ENCODE measurements at regions not wholly inside any gene's neighbourhood (a gene's known extent, or its start where the extent isn't known, plus 50 kb on each side); places are given as distances from the start of the nearest gene placed in this dataset.
A peak's percentile ranks its signal among the peaks of the same experiment; 100 is the strongest.

- intact Hi-C loops (cut with DNase I; ENCODE audit: low total_unique reads): no loop called here
Observed at GRCh38 chr7:17212188-17212587, 86.3 kb upstream of the AHR start.

GRCh38 chr7:17227766-17228490, 70.5 kb upstream of the AHR start:
- intact Hi-C loops (cut with DNase I; ENCODE audit: low total_unique reads): no loop called here
- no peak for DNase-seq
- Histone ChIP-seq H3K9me3 (no peaks in the 10 kb centered on the region), H3K4me1 (no peaks in the 10 kb centered on the region), H3K27me3 (no peaks in the 10 kb centered on the region), H3K27ac (no peak overlapping the region), H3K4me3 (no peak overlapping the region), H3K36me3 (ENCODE audit: low read depth, missing control alignments) (no peaks in the 10 kb centered on the region)
- 80 to 84% methylated on average over 2 of the region's 2 CpGs for whole genome bisulfite sequencing, 2 donors
- TF ChIP-seq CTCF (IDR thresholded peaks at IDR 0.05): no peak
- TF ChIP-seq POLR2A (IDR thresholded peaks at IDR 0.05): no peak

More at GRCh38 chr7:17212188-17212587, 86.3 kb upstream of the AHR start:
- Histone ChIP-seq H3K4me1 (no peaks in the 10 kb centered on the region), H3K27me3 (no peaks in the 10 kb centered on the region), H3K36me3 (ENCODE audit: low read depth, missing control alignments) (no peaks in the 10 kb centered on the region), H3K4me3 (no peak overlapping the region), H3K27ac (no peak overlapping the region), H3K9me3 (no peaks in the 10 kb centered on the region)
- TF ChIP-seq POLR2A (IDR thresholded peaks at IDR 0.05): no peak
- TF ChIP-seq CTCF (IDR thresholded peaks at IDR 0.05): no peak
- no peak for DNase-seq

- no peak overlapping the region for H3K4me3 ChIP-seq
- TF ChIP-seq POLR2A (IDR thresholded peaks at IDR 0.05) (no peak), CTCF (IDR thresholded peaks at IDR 0.05) (no peak)
- no peaks in the 10 kb centered on the region for H3K4me1 ChIP-seq
- 88 to 89% methylated on average over 2 of the region's 2 CpGs for WGBS, 2 donors
- intact Hi-C loops (cut with DNase I; ENCODE audit: low total_unique reads): no loop called here
- H3K36me3 ChIP-seq (ENCODE audit: low read depth, missing control alignments): no peaks in the 10 kb centered on the region
- no peak for DNase-seq
- H3K27me3 ChIP-seq: no peaks in the 10 kb centered on the region
- H3K27ac ChIP-seq: no peak overlapping the region
- no peaks in the 10 kb centered on the region for H3K9me3 ChIP-seq
Observed at GRCh38 chr7:17229228-17229627, 69.2 kb upstream of the AHR start.

GRCh38 chr7:17230099-17230807, 68.2 kb upstream of the AHR start:
- intact Hi-C loops (cut with DNase I; ENCODE audit: low total_unique reads): no loop called here
- no peak overlapping the region for H3K4me3 ChIP-seq
- no peak for TF ChIP-seq POLR2A (IDR thresholded peaks at IDR 0.05)
- TF ChIP-seq CTCF (IDR thresholded peaks at IDR 0.05): no peak
- 54 to 73% methylated on average over 2 of the region's 2 CpGs for WGBS, 2 donors
- DNase-seq: peak; percentile 22
- H3K9me3 ChIP-seq: no peaks in the 10 kb centered on the region
- H3K36me3 ChIP-seq (ENCODE audit: low read depth, missing control alignments): no peaks in the 10 kb centered on the region
- H3K27me3 ChIP-seq: no peaks in the 10 kb centered on the region
- H3K4me1 ChIP-seq: no peaks in the 10 kb centered on the region
- H3K27ac ChIP-seq: no peak overlapping the region
